Non-pigmented ciliary epithelial cell (primary cell): ENCODE measurements at regions not wholly inside any gene's neighbourhood (a gene's known extent, or its start where the extent isn't known, plus 50 kb on each side); places are given as distances from the start of the nearest gene placed in this dataset.
A peak's percentile ranks its signal among the peaks of the same experiment; 100 is the strongest.

Source experiments
- DNase-seq: peaks from one replicate; pipeline ENCODE4 v3.0.0-alpha.2; 2010; ENCODE audit warnings: low read depth

DNA sequence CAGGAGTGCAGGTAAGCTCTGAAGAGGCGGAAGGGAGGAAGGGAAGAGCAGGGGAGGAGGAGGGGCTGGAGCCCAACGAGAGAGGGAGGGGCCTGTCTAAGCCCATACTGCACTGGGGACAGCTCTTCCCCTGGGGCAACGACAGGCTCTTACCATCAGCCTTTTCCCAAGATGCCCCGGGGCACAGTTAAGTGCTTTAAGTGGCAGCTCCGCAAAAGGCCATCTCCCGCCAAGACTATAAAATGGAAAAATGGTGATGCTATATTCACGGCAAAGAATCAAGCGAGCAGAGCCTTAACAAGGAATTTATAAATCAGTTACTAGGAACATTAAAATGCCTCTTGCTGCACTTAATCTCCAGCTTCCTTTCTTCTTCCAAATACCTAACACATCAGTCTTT is 110.2 kb upstream of the NLRP1 start:
- no peak for DNase-seq

DNA sequence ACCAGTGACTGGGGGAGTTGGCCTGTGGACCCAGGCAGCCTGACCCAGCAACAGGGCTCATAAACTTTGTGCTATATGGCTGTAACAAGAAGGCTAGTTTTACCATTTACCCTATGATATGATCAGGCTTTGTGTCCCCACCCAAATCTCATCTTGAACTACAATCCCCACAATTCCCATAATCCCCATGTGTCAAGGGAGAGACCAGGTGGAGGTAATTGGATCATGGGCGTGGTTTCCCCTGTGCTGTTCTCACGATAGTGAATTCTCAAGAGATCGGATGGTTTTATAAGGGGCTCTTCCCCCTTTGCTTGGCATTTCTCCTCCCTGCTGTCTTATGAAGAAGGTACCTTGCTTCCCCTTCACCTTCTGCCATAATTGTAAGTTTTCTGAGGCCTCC is 111.2 kb upstream of the NLRP1 start:
- no peak for DNase-seq

DNA sequence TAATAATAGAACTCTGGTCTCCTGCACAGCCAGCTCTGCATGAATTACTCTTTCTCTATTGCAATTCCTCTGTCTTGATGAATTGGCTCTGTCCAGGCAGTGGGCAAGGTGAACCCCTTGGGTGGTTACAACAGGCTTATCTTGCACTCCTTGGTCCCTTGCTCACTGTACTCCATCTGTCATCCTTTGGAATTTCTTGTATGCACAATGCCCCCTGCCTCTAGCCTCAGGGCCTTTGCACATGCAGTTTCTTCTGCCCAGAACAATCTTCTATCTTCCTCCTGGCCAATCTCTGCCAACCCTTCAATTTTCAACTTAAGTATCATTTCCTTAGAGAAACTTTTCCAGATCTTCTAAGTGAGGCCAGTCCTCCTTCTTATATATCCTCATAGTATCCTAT is 114.7 kb upstream of the NLRP1 start:
- no peak for DNase-seq

DNA sequence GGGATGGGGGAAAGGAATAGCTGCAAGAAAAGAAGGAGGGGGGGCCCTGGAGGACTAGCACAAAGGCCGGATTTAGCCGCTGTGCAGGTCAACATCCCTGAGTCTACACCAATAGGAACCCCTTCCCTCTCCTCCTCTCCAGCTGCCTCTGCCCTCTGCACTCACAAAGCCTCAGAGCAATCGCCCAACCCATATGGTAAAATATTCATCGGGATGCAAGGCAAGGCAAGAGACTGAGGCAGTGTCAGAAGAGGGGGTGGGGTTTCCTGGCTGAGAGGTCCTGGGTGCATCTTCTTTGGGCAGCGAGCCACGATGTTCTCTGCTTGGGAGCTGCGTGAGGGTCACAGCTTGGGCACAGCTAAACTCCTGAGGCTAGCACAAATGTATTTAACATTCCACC is 115.5 kb upstream of the NLRP1 start:
- DNase-seq, result no peak

DNA sequence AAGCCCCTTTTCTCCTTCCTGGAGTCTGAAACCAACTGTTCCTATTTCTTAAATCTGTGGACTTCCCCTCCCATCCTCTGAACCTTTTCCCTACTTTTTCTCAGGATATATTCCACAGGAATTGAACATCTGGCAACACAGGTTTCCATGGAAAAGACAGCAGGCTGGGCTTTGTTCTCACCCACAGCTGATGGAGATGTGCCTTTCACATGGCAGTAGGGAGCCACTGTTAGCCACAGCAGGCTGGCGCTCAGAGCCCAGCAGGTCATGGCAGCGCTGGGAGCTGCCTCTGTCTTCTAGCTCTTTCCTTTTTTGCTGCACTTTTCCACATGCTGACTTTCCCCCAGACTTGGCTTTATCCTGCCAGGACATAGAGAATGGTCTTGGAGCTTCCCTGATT is 116.4 kb upstream of the NLRP1 start:
- no peak for DNase-seq

DNA sequence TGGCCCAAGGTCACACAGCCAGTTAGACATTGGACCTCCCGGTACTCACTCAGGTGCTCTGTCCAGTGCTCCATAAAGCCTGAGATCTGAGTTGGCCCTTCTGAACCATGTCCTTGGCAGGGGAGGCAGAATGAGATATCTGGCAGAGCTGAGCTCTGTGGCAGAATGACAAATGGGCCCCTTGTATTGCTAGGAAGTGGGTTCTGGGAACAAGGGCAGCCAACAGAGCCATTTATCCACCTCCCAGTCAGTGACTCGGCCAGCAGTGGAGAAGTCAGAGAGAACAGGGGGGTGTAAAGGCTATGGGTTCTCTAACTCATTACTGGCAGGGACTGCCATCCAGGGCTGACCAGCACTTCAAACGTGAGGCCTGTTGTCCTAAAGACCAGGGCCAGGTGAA is 117.1 kb upstream of the NLRP1 start:
- no peak for DNase-seq

DNA sequence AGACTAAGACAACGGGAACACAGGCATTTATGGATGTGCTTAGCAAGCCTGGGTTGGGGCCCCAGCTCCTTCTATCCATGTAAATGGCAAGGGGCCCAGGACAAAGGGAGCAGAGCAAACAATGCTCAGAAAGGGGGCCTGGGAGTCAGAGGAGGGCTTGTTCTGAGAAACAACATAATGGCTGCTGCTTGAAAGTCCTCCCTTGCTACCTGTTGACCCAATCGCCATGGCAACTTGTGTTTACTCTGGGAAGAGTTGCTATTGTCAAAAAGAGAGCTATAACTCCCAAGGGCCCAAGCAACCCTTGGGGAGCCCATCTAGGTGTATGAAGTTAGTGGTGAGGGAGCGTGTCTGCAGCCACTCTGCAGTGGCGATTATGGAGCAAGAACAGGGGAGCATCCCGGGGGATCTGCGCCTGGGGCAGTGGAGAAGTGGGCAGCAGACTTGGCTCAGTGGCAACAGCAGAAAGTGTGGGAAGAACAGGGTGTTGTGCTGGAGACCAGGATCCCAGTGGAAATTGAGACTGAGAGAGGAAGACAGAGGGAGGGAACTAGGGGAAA is 118.7 kb upstream of the NLRP1 start:
- no peak for DNase-seq

DNA sequence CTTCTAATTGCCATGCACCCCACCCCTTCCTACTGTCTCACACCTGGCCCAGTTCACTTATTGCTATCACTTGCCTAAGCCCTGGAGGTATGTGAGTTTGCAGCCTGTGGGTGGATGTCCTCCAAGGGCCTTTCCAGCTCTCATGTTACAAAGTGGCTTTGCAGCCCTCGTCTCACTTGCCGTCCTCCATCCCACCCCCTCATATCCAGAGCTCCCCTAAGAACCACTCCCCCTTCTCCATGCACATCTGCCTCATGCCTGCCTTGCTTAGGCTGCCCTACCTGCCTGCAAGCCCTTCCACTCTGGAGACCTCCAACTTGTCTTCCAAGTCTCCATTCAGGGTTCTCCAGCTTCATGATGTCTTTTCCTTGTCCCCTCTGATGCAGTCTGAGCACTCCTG is 119.4 kb upstream of the NLRP1 start:
- no peak for DNase-seq

DNA sequence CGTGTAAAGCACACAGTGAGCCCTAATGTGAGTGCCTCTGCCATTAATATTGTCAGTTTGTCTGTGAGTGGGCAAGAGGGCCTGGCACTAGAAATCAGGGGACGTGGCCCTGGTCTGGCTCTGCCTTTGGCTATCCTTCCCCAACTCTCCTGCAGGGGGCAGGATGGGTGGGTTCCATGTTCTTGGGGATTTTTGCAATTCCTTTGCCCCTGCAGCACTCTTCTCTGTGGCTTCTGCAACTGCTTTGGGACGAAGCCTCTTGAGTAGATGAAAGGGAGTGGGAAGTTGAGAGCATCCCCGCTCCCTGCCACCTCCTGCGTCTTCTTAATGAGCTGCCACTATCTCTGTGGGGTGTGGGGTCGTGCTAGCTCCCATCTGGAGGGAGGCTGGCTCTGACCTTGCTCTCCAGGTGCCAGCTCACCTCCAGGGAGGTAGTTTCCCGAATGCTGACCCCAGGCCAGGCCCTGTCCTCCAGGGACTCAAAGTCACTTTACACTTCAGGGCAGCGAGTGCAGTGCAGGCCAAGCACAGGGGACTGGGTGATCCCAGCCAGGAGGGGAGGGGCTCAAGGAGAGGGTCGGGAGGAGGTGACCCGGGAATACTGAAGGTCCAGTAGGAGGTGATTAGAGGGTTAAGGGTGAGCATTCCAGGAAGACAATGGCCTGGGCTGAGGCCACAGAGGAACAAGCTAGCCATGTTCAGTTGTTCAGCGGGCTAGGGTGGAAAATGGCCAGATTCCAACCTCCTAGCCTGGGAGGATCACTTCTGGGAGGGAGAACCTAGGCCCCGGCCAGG is 121.0 kb upstream of the NLRP1 start:
- DNase-seq, result no peak

DNA sequence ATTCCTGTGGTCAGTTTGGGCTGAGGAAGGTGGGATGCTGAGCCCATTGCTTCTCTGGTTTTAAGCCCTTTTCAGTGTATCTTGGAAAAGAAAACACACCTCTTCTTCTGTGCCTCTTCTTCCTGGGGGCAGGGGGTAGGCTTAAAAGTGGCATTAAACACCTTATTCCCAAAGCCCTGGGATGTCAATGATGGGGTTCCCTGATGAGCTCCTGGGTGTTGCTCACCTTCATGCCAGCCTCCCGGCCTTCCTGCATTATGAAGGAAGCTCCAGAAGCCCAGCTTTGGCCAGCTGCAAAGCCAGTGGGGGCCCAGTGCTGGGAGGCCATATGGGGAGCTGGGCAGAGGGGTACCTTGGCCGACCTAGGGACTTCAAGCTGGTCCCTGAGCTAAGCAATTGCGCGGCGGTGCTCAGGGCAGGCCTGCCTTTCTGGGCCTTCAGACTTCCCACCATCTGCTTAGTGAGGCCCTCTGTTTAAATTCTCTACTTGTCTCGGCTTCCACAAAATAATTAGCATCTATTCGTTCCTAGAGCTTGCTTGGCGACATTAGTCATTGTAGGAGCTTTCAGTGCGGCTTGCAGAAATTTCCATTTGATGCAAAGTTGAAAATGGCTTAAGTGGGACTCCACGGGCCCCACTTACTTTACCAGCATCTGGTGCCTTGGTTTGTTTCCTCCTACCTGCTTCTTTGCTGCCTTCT is 121.7 kb upstream of the NLRP1 start:
- DNase-seq, result no peak

DNA sequence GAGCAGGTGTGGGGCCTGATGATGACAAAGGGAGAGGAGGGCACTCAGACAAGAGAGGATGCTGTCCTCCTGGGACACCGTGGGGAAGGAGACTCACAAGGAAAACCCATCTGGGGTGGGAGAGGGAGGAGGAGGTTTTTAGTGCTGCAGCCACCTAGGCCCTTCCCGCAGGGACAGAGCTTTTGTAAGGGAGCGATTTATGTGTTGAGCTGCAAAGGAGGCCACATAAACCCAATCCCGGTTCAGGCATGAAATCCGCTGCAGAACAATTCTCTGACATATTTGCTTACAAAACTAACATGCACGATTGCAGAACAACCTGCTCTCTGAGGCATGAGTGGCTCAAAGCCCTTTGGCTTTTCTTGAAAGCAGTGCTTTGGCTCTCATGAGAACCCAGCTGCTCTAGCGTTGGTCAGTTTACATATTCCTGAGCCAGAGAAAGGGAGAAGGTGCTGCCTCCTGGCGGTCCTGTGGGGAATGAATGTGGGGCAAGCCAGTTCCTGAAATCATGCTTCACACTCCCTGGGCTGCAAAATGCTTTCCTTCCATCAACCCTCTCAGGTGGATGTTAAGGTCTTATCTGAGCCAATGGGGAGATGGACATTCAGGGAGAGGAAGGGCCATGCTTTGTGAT is 122.4 kb upstream of the NLRP1 start:
- DNase-seq, result peak; percentile 14

DNA sequence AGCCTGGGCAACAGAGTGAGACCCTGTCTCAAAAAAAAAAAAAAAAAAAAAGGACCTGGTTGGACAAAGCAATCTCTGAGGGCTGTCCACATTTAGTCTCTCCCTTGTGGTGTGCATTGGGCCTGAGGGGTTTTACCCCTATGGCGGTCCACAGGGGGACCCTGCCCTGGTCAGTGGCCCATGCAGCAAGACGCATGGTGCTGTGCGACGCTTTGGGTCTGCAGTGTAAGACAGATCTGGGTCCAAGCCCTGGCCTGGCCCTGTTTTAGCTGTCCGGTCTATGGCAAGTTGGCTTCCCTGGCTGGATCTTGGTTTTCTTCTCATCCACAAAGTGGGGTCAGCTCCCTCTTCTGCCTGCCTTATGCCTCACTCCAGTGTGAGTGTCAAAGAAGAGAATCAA is 123.2 kb upstream of the NLRP1 start:
- no peak for DNase-seq

DNA sequence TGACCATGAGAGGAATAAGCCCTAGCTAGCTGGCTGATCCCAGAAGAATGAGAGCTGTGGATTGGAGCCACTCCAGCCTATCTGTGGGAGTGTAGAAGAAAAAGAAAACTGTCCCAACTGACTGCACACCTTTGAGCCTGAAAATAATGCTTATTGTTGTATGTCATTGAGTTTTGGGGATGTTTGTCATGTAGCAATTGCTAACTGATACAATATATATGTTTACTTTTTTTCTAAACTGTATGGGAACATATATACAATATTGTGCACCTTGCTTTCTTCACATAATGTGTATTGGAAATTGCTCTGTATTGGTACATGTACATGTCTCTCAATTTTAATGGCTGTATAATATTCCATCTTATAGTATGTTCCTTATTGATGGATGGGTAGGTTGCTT is 124.0 kb upstream of the NLRP1 start:
- no peak for DNase-seq

DNA sequence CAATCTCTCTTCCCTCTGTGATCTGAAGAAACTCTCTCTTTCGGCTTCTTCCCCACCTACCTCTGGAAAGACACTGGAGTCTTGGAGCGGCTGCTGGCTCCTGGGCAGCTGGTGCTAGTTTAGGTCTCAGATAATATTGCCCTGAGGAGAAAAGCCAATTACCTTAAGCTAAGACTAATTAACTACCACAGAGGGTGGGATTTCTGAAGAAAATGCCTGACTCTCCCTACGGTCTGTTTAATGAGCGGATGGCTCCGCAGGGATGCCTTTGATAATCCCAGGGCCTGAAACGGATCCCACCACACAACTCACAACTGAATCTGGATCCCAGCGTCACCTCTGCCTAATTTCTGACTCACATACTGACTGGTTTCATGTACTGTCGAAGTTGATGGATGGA is 127.0 kb upstream of the NLRP1 start:
- no peak for DNase-seq

DNA sequence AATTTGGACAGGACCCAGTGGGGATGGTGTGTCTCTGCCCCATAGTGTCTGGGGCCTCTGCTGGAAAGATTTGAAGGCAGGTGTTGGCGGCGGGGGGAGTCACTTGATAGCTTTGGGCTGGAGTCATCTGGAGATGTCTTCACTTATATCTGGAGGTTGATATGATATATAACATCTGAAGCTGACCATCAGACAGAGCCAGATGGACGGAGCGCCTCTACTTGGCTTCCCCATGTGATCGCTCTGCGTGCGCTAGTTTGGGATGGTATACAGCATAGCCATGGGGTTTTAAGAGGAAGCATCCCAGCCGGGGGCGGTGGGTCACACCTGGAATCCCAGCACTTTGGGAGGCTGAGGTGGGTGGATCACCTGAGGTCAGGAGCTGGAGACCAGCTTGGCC is 130.7 kb upstream of the NLRP1 start:
- DNase-seq, result no peak

DNA sequence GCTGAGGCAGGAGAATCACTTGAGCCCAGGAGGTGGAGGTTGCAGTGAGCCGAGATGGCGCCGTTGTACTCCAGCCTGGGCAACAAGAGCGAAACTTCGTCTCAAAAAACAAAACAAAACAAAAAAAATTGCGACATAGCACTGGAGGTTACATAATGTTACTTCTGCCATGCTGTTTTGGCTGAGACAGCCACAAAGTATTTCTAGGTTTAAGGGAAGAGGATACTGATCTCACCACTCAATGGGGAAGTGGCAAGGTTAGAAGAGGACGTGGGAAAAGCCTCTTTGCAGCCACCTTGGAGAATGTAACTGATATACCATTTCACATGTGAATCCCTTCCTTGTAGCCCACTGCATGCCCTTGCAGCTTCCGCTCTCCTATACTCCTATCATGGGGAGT is 131.2 kb upstream of the NLRP1 start:
- DNase-seq, result no peak

DNA sequence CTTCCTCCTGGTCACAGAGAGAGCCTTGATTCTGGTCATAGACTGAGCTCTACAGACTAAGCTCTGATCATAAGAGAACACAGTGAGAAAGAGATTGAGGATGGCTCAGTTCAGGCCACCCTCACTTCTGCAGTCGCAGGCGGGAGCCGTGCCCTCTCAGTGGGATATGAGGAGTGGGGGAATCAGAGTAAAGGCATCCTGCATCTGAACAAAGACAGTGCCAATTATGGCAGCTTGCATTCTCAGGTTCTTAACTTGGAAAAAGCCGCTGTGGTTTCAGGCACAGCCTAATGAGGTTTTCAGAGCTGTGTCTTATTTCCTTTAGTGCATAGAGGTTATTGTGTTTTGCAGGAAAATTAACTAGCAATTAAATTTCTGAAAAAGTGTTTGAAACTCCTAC is 134.4 kb upstream of the NLRP1 start:
- DNase-seq, result no peak

DNA sequence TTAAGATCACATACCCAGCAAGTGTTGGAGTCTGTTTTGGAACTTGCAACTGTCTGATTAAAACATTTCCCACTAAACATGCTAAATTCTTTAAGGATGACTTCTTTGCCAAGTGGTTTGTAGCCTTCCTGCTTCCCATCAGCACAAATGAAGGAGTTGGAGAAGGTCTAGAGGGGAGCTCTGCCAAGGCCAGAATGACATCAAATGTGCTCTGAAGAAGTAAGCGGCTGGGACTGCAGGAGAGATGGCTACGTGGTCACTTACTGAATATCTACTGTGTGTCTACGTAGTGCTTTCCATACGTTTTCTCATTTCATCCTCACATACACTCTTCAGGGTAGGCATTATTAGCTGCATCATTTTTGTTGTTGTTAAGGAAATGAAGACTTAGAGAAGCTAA is 135.7 kb upstream of the NLRP1 start:
- DNase-seq, result no peak

DNA sequence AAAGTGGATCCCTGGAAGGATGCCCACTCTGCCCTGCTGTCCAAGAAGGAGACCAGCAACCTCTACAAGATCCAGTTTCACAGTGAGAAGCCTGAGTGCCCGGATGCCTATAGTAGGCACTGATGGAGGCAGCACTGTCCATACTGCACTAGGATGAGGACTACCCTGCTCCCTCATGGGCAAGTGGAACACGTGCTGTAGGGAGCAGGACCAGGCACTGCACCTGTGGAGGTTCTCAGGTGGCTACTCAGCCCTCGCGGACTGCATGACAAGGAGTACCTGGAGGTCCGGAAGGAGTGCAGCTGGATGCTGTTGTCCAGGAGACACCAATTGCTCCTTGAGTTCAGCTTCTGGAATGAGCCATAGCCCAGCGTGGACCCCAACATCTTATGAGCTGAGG is 146.1 kb upstream of the NLRP1 start:
- DNase-seq, result no peak

DNA sequence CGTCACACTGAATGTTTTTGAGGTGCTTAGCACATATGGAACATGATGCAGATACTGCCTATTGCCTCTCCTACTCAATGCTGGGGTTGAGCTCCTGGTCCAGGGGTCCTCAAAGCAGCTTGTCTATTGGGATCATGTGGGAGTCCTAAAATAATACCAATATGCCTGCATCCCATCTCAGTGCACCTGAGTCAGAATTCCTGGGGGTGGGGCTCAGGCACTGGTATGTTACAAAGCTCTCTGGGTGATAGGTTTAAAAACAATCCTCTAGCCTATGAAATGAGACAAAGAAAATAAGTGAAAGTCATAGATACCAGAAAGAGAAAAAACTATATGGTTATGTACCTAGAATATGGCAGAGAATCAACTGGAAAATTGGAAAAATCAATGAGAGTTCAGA is 156.6 kb upstream of the NLRP1 start:
- no peak for DNase-seq

DNA sequence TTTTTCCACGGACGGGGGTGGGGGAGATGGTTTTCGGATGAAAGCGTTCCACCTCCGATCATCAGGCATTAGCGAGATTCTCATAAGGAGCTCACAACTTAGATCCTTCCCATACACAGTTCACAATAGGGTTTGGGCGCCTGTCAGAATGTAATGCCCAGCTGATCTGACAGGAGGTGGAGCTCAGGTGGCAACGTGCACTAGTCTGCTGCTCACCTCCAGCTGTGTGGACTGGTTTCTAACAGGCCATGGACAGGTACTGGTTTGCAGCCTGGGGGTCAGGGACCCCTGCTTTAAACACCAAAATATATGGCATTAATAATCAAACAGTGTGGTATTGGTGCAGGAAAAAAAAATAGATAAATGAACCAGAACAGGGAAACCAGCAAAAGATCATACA is 157.5 kb upstream of the NLRP1 start:
- DNase-seq, result no peak

DNA sequence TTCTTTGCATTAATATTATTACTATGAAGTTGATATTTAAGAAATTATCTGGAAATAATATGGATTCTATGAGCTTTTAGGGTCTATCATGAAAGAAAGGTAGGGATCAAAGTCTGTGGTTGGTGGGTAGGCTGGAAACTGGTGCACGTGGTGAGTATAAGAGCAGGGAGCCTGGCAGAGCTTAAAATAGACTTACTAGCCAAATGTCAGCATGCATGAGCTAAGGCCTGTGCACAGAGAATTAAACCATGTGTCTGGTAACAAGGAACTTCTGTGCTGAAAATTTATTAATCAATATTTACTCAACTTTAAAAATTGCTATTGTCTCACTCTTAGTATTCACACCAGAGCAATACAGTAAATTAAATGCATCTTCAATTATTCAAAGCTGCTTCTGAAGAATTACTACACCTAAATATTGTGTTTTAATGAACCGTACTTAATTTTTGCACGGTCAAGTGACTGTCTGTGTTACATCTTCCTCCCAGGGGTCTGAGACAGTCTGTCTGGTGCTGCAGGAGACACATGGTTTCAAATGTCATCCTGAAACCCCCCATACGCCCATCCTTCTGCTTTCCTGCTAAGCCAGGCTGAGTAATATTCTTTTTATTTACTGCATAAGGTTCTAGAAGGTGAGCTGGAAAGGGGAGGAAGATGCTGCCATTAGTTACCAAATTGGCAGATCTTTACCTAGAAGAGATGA is 161.0 kb upstream of the NLRP1 start:
- DNase-seq, result no peak

DNA sequence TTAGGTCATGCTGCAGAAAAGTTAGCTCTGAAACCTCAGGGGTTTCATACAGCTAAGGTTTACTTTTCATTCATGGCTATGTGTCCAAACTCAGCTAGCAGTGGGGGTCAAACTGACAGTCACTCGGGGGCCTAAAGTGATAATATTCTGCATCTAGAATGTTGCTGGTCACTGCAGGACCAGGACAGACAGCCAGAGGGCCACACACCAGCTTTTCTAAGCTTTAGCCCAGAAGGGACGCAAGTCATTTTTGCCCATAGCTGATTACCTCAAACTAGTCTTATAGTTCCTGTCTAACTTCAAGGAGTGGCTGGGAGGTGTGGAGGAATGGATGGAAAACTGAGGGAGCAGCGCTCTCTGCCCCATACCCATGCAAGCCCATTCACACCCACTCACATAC is 163.0 kb upstream of the NLRP1 start:
- DNase-seq, result no peak
